GM19452 (cell line): ENCODE measurements at regions not wholly inside any gene's neighbourhood (a gene's known extent, or its start where the extent isn't known, plus 50 kb on each side); places are given as distances from the start of the nearest gene placed in this dataset.
A peak's percentile ranks its signal among the peaks of the same experiment; 100 is the strongest.

ENCODE experiments used
- ATAC-seq: cut with Tn5 transposase; IDR thresholded peaks from one replicate; pipeline ENCODE4 v1.9.1; 2021; ENCODE audit not compliant: unreplicated experiment

GRCh38 chr10:75294866-75295701 lies 59.3 kb upstream of the COMTD1 start:
- ATAC-seq: peak; percentile 81

- no peak for ATAC-seq
Measured at GRCh38 chr10:75294518-75294865, 58.7 kb upstream of the COMTD1 start.

GRCh38 chr10:75294031-75294437 lies 58.3 kb upstream of the COMTD1 start:
- ATAC-seq: no peak

- ATAC-seq: no peak
Measured at GRCh38 chr10:75293446-75293820, 57.7 kb upstream of the COMTD1 start.

GRCh38 chr10:75292794-75293445 lies 57.2 kb upstream of the COMTD1 start:
- ATAC-seq: no peak

GRCh38 chr10:75291805-75292204 lies 56.0 kb upstream of the COMTD1 start:
- no peak for ATAC-seq

- no peak for ATAC-seq
Measured at GRCh38 chr10:75288140-75288711, 52.5 kb upstream of the COMTD1 start.

GRCh38 chr10:75287697-75288096 lies 51.9 kb upstream of the COMTD1 start:
- no peak for ATAC-seq

GRCh38 chr10:75286901-75287300 lies 51.1 kb upstream of the COMTD1 start:
- no peak for ATAC-seq
